K562 (cell line): ENCODE measurements at regions not wholly inside any gene's neighbourhood (a gene's known extent, or its start where the extent isn't known, plus 50 kb on each side); places are given as distances from the start of the nearest gene placed in this dataset.

Experiments
- CUX1 ChIP-seq: fragments of 200-800 bp; sonication (Bioruptor generic); IDR thresholded peaks from 2 replicates; pipeline ENCODE4 v1.6.1; 2016; ENCODE audit warnings: missing genetic modification characterization, missing compliant biosample characterization
- FOS ChIP-seq: IDR thresholded peaks from 3 replicates; pipeline ENCODE4 v1.6.1; 2011; ENCODE audit not compliant: insufficient read length; ENCODE audit errors: extremely low read depth
- HDAC6 ChIP-seq: IDR thresholded peaks from 2 replicates; pipeline ENCODE4 v1.6.1; 2012; ENCODE audit warnings: low read depth, mild to moderate bottlenecking, control low read depth, inconsistent platforms, low read length, moderate library complexity
- KDM1A ChIP-seq, 2 experiments: fragments of 450-650 bp; IDR thresholded peaks; 2 replicates each; pipeline ENCODE4 v1.6.1; 2016; ENCODE audit warnings: mild to moderate bottlenecking in 2 of 2
- POLR2AphosphoS5 ChIP-seq: IDR thresholded peaks from 2 replicates; pipeline ENCODE4 v1.6.1; 2011; ENCODE audit warnings: mild to moderate bottlenecking, low read depth, low read length, moderate library complexity; ENCODE audit not compliant: control insufficient read depth, insufficient read depth
- SMAD1 ChIP-seq: fragments of 150-350 bp; IDR thresholded peaks from 2 replicates; pipeline ENCODE4 v1.6.1; 2014; ENCODE audit warnings: low read length, low read depth; ENCODE audit not compliant: partially characterized antibody
- ZBTB40 ChIP-seq, 2 experiments: fragments of 450-650 bp in 1 of 2; sonication (generic) in 1 of 2; formaldehyde crosslinking in 1 of 2; IDR thresholded peaks; 2 replicates each; pipeline versions ENCODE4 v1.7.1 to v1.9.0; 2016 to 2022; ENCODE audit warnings: inconsistent platforms in 1 of 2, mild to moderate bottlenecking in 1 of 2, missing genetic modification reagents in 1 of 2
- ZNF707 ChIP-seq: fragments of 250-450 bp; sonication (Bioruptor Pico); conservative IDR thresholded peaks from 2 replicates; pipeline ENCODE4 v1.8.0; 2022; ENCODE audit warnings: inconsistent platforms, mild to moderate bottlenecking, moderate library complexity

DNA sequence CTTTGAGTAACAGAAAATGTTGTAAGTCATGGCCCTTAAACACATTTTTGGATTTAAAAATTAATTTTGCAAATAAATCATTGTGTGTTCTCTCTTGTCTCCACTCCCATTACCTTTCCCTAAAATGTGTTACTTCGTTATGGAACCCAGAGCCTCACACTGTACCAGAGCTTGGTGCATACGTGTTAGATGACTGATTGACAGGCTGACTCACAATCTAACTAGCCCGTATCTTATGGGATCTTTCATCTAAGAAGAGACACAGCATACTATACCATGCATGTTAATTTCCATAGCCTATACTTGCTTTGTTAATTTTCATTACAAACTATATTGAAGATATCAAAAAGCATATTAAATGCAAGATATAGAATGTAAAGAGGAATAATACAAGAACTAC, 87.1 kb downstream of the SPRY4 start:
- TF ChIP-seq FOS, result no peak
- TF ChIP-seq CUX1 (CRISPR knock-in tag), result no peak
- no peak for TF ChIP-seq POLR2AphosphoS5
- TF ChIP-seq ZNF707 (CRISPR knock-in tag), result no peak
- no peak for TF ChIP-seq ZBTB40 (IDR thresholded peaks at IDR 0.05)
- TF ChIP-seq ZBTB40 (CRISPR knock-in tag; IDR thresholded peaks at IDR 0.05), result no peak
- no peak for TF ChIP-seq HDAC6
- no peak for TF ChIP-seq SMAD1
- no peak for TF ChIP-seq KDM1A (IDR thresholded peaks at IDR 0.05)
